Transverse colon (tissue), 3 donors: ENCODE measurements at regions not wholly inside any gene's neighbourhood (a gene's known extent, or its start where the extent isn't known, plus 50 kb on each side); places are given as distances from the start of the nearest gene placed in this dataset.

Experiments used
- CTCF ChIP-seq, 5 experiments: fragments of 200-600 bp in 3 of 5; fragments of 450-650 bp in 2 of 5; sonication (generic) in 3 of 5; IDR thresholded peaks; 1 replicate in 2 of 5; 2 replicates in 3 of 5; pipeline ENCODE4 v1.5.1; 2016 to 2017; ENCODE audit warnings: antibody characterized with exemption in 5 of 5, inconsistent platforms in 3 of 5, mild to moderate bottlenecking in 2 of 5, moderate library complexity in 1 of 5
- EP300 ChIP-seq: sonication (generic); formaldehyde crosslinking; IDR thresholded peaks from one replicate; pipeline ENCODE4 v1.6.1; 2017; ENCODE audit warnings: antibody characterized with exemption, low read depth

- no peak for TF ChIP-seq CTCF (IDR thresholded peaks at IDR 0.05)
- TF ChIP-seq EP300 = no peak
Observed at GRCh38 chr13:31444266-31444856, 244.6 kb downstream of the B3GLCT start.
